22Rv1 (cell line): ENCODE measurements at regions not wholly inside any gene's neighbourhood (a gene's known extent, or its start where the extent isn't known, plus 50 kb on each side); places are given as distances from the start of the nearest gene placed in this dataset.

Experiments
- ZFX ChIP-seq: fragments of 450-650 bp; IDR thresholded peaks from 2 replicates; pipeline ENCODE4 v1.6.1; 2017; ENCODE audit warnings: antibody characterized with exemption, borderline replicate concordance
- TF ChIP-seq, protein P1 (sequence below): fragments of 450-650 bp; IDR thresholded peaks from 2 replicates; pipeline ENCODE4 v1.5.1; 2017; ENCODE audit warnings: mild to moderate bottlenecking

DNA sequence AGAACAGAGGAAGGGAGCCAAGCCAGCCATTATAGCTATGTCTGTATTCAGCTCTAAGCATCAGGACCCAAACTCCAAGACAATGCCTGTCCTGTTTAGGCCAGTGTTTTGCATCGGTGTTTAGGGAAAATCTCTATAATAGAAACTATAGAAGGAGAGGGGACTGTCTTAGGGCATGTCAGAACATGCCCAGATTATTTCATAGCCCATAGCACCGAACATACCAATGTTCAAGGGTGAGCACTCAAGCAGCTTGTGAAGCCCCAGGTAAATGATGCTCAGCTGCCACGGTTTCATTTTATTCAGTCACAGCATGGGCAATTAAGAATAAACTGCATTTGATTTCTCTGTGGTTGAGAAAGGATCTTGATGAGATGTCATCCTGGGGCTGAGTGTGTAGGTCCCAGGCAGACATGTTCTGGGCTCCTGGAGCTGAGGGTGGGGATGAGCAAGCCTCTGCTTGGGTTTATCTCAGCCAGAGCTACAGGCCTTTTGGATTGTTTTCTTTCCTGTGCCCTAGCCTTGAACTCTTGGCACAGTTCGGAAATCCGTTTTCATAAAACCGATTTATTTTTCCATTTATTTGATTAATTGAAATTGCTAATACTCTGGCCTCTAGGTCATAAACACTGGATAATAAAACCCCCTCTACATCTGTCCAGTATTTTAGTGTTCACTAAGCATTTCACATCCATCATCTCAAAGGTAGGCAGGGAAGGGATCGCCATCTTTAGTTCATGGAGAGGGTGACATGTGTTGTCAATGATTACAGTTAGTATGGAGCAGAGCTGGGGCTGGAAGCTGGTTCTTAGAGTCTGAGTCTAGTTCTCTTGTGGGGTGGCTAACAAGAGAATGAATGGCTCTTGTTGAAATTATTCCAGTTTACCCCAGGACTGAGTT lies 290.7 kb upstream of the ASIC2 start:
- TF ChIP-seq, protein P1, sequence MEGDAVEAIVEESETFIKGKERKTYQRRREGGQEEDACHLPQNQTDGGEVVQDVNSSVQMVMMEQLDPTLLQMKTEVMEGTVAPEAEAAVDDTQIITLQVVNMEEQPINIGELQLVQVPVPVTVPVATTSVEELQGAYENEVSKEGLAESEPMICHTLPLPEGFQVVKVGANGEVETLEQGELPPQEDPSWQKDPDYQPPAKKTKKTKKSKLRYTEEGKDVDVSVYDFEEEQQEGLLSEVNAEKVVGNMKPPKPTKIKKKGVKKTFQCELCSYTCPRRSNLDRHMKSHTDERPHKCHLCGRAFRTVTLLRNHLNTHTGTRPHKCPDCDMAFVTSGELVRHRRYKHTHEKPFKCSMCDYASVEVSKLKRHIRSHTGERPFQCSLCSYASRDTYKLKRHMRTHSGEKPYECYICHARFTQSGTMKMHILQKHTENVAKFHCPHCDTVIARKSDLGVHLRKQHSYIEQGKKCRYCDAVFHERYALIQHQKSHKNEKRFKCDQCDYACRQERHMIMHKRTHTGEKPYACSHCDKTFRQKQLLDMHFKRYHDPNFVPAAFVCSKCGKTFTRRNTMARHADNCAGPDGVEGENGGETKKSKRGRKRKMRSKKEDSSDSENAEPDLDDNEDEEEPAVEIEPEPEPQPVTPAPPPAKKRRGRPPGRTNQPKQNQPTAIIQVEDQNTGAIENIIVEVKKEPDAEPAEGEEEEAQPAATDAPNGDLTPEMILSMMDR: no peak
- no peak for TF ChIP-seq ZFX
